Ureter (tissue), 1 donor: ENCODE measurements at regions not wholly inside any gene's neighbourhood (a gene's known extent, or its start where the extent isn't known, plus 50 kb on each side); places are given as distances from the start of the nearest gene placed in this dataset.

ENCODE experiments used
- DNase-seq: peaks from one replicate; pipeline ENCODE4 v3.0.0-alpha.2; 2020; ENCODE audit warnings: low spot score
- donor health status: DM: yes; HTN: yes; CAD: no.

DNA sequence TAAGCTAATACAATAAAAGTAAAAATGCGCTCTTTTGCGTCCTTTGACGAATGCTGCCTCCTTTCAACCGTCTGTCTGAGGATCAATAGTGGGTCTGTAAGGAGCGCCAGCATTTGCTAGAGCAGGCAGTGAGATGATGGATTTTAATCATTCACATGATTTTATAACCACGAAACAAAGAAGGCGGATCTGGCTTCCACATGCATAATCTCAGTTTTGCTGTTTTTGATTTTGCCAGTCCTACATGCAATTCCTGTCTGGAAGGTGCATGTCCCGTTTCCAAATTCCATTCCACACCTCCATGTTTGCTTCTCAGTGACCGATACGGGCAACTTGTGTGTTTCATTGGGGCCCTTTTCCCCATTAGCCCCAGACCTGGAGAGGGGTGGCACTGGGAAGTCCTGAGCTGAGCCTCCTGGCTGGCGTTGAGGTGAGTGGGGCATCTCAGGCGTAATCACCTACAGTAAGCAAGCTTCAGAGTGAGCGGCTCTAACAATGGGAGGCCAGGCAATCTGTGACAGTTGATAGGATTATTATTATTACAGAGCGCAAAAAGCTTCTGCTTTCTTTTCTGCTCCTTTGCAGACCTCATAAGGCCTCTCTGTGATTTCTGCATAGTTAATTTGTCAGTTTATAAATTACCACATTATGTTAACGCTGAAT is 405.4 kb downstream of the ZSWIM6 start:
- no peak for DNase-seq

GRCh38 chr5:61737964-61738340 is 405.9 kb downstream of the ZSWIM6 start:
- no peak for DNase-seq

DNA sequence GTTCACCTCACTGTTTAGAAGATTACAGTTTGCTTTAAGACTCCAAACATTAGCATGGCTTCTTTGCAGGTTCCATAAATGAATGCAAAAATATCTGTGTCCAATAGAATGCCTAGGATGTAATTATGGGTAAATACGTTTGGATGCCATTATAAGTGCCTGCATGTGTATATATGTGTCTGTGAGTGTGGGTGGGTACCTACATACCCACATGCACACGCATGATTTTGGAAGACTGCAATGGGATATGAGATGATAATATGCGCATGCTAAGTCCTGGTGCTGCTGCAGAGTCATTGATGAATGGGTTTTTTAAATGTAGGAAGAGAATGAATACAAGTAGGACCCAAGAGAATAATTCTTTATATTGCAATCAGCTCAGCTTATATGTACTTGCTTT is 406.4 kb downstream of the ZSWIM6 start:
- DNase-seq, result no peak

DNA sequence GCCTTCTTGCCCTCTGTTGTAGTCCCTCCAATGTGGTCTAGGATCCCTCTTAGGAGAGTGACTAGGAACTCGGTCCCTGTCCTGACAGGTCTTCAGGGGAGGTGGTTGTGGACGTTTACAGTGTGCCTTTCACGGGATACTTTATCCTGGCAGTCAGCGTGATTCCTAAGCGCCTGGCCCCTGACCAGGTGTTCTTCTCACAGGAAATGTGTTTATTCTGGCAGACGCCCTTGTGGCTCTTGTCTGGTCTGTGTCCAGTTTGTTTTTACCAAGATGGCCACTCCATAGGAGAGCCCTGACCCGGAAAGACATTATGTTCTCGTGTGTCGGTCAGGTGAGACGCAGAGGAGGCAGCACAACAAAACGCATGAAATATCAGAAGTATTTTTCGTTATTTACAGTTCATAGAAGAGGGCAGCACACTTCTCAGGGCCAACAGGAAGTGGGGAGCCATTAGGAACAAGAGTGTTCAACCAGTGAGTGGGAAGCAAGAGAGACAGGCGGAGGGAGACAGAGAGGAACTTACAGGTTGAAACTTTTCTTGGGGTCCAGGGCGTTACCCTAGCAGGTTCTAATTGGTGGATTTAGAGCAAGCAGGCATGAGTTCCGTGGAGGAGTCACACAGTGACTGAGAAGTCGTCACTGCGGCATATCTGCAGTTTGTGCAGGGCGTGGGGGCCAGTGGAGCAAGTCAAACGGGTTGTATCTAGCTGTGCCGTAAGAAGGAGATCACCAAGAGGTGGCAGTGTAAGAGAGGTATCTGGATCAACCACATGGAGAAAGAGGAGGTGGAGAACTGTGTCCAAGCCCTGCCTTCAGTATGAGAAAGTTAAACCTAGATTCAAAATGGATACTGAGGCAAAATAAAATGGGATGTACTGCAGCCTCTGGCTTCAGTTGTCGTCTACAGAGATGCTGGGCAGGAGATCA is 412.9 kb downstream of the ZSWIM6 start:
- DNase-seq, result peak; percentile 60

DNA sequence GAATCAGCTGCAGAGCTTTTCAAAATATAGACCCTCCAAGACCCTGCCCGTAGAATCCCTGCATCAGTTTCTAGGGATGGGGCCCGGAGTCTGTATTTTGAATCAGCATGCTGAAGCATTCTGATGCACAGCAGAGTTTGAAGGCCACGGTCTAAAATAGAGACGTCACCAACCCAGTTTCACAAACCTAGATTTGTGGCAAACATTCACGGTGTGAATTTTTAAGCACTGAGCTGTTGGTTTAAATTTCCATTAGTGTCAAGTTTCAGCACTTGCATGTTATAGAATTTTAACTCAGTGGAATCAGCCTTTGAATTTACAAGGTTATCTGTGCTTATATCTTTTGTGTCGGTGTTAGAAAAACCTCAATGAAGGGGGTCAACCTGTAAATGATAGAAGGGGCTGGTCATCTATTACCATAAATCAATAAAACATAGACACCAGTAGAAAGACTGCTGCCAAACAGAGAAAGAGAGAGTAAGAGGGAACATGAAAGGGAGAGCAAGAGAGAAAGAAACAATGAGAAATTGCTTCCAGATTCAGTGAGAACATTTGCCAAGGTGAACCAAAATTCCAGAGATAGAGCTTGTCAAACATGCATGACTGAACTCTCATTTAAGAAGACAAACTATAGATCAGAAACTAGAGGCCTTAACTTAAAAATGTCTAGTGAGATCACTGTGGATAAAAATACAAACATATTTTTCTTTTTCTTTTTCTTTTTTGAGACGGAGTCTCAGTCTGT is 414.9 kb downstream of the ZSWIM6 start:
- no peak for DNase-seq

DNA sequence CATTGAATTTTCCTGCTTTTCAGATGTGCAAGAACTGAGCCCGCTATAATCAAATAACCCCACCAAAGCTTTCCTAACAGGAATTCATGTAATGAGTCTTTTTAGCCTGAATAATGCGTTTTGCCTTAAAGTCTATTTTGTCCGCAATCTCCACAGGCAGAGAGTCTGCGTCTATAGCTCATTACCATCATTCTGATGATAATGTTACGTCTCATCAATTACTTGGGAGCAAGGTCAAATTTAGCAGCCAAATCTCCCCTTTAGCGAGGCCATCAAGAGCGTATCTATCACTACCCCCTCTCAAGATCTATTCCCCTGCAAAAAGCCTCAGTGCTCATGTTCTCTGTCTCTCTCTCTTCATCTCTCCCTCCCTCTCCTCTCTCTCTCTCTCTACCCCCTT is 416.1 kb downstream of the ZSWIM6 start:
- DNase-seq, result no peak

DNA sequence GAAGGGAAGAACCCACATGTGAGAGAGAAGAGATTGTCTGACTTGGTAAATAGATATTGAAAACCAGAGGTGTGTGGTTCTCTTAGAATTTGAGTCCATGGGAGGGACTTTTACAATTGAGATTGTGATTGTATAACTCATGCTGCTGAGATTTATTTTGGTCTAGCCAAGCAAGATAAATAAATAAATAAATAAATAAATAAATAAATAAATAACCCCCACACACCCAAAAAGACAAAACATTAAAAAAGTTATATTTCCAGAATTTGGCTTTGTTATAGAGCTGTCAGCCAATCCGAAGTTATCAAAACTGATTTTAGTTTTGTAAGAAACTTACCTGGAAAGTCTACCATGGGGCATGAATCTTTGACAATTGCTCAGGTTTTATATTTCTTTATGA is 416.6 kb downstream of the ZSWIM6 start:
- no peak for DNase-seq

DNA sequence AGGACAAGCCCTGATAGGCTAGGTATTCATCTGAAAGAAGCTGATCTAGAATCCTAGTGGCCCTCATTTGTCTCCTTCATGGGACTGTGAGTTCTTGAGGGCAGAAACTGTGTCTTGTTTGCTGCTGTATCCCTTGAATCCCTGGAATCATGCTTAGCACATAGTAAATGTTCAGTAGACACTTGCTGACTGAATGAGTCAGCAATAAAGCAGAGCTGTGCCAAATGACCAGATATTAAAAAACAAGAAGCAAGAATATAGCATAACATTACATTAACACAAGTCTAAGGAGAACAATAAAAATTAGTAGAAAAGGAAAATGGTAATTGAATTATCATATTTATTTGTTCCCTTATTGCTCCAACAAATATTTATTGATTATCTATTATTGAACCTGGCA is 420.5 kb downstream of the ZSWIM6 start:
- no peak for DNase-seq

DNA sequence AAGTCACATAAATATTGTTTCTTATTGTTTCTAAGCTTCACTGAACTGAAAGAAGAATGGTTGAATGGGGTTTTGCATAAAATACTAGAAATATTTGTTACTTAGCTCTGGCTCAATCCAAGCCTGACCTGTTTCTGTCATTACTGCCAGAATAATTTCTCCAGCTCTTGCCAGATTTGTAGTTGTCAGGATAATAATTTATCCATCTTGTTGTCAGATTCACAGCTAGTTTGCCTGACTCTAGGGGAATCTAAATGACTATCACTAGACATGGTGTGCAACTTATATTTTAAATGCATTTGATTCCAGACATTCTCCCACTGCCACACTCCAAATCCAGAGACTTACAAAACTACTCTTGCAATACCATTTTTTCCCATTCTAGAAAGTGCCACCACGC is 422.7 kb downstream of the ZSWIM6 start:
- DNase-seq, result no peak

DNA sequence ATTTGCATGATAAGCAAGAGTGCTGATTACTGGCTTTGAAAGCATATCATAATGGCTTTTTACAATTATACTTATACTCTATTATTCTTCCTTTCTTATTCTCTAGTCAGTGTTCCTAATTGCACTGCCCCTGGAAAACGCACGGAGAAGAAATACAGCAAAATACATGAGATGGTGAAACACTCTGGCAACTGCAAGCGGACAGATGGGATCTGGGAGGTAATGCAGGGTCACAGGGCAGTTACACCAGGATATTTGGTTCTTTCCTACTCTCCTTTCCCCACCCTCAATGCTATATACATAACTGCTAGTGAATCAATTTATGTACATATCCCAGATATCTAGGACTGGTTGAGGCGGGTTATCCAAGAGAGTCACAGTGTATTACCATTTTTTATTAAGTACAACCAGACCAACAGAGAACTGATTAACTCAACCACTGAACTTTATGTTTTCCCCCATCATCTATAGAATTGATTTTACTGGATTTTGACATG is 423.7 kb downstream of the ZSWIM6 start:
- DNase-seq, result no peak

DNA sequence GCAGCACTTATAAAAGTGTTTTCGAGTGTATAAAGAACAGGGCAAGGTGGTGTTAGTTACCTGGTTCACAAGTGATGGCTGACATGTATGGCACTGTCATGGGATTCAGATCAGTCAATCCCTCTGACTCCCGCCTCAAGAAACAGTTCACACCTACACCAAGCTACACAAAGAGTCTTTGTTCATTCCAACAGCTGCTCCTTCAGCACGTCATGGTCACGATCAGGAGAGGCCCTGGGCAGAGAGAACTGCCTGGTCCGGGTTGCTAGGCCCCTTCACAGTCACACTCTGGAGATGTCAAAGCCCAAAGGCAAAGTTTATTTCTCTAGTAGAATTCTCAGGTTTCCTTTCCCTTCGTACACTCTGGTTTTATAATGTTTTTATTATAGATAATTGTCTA is 426.7 kb downstream of the ZSWIM6 start:
- DNase-seq, result no peak

DNA sequence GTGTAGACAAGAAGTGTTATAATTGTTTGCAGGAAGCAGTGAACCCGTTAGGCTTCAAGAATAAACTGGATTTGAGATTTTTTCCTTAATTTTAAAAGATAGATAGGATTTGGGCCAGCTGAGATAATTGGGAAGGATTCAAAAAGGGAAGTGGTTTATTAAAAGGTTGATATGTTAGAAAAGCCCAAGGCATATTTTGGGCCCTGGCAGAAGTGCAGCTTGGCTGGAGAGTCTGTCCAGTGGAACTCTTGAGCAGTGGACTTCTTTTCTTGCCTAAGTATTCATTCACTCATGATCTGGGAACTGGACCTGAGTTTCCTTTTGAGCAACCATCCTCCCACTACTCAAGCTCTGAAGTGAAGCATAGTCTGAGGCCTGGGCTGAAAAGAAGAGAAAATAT is 433.4 kb downstream of the ZSWIM6 start:
- no peak for DNase-seq

GRCh38 chr5:61766141-61766540 is 434.1 kb downstream of the ZSWIM6 start:
- no peak for DNase-seq

- DNase-seq, result no peak
These were observed 435.4 kb downstream of the ZSWIM6 start for GRCh38 chr5:61767231-61768080.

GRCh38 chr5:61768692-61769281 is 436.7 kb downstream of the ZSWIM6 start:
- DNase-seq, result no peak

GRCh38 chr5:61771062-61771461 is 439.0 kb downstream of the ZSWIM6 start:
- no peak for DNase-seq

DNA sequence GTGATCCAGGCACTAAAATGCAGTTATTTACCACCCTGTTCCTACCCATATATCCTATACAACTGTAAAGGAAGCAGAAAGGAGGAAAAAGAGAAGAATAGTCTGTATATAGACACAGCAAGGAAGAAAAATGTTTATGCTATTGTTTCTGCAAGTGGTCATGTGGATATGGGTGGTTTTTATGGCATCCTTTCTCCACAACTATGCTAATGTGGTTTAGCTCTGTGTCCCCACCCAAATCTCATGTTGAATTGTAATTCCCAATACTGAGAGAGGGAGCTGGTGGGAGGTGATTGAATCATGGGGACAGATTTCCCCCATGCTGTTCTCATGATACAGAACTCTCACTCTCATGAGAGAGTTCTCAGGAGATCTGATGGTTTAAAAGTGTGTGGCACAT is 439.8 kb downstream of the ZSWIM6 start:
- no peak for DNase-seq

GRCh38 chr5:61775901-61776300 is 443.8 kb downstream of the ZSWIM6 start:
- DNase-seq, result no peak

DNA sequence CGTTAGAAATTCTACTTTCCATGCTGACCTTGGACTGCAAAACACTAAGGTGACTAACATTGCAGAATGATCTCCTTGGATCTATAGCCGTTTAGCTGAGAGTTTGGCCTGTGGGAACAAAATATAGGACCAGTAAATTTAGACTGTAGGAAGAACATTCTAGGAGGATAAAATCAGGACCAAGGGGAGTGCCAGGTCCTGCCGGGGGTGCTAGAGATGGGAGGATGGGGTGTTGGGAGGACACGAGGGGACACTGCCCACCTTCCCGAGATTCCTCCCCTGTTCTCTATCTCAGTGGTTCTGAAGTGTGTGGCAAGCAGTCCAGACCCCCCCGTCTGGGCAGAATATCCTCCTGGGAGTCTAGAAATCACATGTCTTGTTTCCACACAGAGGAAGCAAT is 445.2 kb downstream of the ZSWIM6 start:
- no peak for DNase-seq

DNA sequence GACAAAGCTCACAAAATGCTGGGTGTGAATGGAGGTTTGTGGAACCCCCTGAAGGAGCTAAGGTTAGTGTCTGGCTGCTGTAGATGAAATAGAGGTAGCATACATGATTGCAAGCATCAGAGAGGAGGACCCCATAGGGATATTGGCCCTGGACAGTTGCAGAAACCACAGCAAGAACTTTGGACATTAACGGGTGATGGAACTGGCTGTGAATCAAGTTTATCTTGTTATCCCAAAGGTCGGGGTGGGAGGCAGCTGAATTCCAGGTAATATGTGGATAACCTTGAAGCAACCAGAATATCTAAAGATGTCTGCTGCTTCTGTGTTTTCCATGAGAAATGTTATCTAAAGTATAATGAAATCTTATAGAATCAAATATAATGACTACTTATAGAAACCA is 447.7 kb downstream of the ZSWIM6 start:
- no peak for DNase-seq

- DNase-seq, result no peak
These were observed 451.4 kb downstream of the ZSWIM6 start for GRCh38 chr5:61783481-61783880.
